ENCODE measurements at regions not wholly inside any gene's neighbourhood (a gene's known extent, or its start where the extent isn't known, plus 50 kb on each side); places are given as distances from the start of the nearest gene placed in this dataset.

DNA sequence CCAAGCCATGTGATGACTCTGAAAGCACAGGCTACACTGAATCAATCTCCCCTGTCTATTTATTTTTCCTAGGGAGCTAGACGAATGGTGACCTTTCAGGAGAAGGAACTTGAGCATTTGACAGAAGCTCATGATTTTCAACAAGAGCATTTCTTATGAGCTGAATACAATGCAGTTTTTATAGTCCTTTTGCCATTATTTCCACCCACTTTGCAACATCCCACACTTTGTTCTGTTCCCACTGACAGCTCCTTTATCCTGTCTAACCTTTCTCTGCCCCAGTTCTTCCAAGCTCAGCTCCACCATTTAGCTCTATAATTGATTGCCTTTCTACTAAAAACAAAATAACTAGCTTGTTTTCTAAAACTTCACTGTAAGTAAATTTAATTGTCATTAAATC, 91.9 kb upstream of the PRSS1 start:
- ATAC-seq (ENCODE audit: poor library complexity) (no peak), DNase-seq (no peak)
- H3K4me1 Mint-ChIP-seq (ENCODE audit: low read depth), result no peaks in the 10 kb centered on the region
- no peak overlapping the region for H3K4me3 Mint-ChIP-seq
- TF ChIP-seq, protein P1, sequence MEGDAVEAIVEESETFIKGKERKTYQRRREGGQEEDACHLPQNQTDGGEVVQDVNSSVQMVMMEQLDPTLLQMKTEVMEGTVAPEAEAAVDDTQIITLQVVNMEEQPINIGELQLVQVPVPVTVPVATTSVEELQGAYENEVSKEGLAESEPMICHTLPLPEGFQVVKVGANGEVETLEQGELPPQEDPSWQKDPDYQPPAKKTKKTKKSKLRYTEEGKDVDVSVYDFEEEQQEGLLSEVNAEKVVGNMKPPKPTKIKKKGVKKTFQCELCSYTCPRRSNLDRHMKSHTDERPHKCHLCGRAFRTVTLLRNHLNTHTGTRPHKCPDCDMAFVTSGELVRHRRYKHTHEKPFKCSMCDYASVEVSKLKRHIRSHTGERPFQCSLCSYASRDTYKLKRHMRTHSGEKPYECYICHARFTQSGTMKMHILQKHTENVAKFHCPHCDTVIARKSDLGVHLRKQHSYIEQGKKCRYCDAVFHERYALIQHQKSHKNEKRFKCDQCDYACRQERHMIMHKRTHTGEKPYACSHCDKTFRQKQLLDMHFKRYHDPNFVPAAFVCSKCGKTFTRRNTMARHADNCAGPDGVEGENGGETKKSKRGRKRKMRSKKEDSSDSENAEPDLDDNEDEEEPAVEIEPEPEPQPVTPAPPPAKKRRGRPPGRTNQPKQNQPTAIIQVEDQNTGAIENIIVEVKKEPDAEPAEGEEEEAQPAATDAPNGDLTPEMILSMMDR (IDR thresholded peaks at IDR 0.05), result no peak
- H3K36me3 ChIP-seq (ENCODE audit: insufficient read depth, low read length), result no peaks in the 10 kb centered on the region
- H3K4me3 ChIP-seq (ENCODE audit: low read length), result no peak overlapping the region
- no peaks in the 10 kb centered on the region for H3K9me3 ChIP-seq (ENCODE audit: control insufficient read depth in 1 of 2, insufficient read depth in 1 of 2, low read length in 2 of 2)
- no peaks in the 10 kb centered on the region for H3K4me1 ChIP-seq (ENCODE audit: insufficient read depth, low read length)
- intact Hi-C loops (cut with DNase I, micrococcal nuclease), result no loop called here
- H3K27ac ChIP-seq (ENCODE audit: low read depth in 1 of 2, low read length in 2 of 2), result no peak overlapping the region
- CTCF ChIA-PET, result no interaction called here
- no peaks in the 10 kb centered on the region for H3K27me3 ChIP-seq (ENCODE audit: control insufficient read depth in 1 of 2, insufficient read depth in 2 of 2, low read length in 2 of 2)
- no peak overlapping the region for H3K27ac Mint-ChIP-seq
- no peaks in the 10 kb centered on the region for H3K27me3 Mint-ChIP-seq
- no peaks in the 10 kb centered on the region for H3K36me3 Mint-ChIP-seq (ENCODE audit: low read depth)
- H3K9me3 Mint-ChIP-seq, result no peaks in the 10 kb centered on the region
- POLR2A ChIA-PET, result interaction anchor here (1.1 to 1.3 kb wide), 2 partner anchors 136 to 154 kb away, joined by 3 to 4 read pairs; no protein-coding TSS in a partner anchor

DNA sequence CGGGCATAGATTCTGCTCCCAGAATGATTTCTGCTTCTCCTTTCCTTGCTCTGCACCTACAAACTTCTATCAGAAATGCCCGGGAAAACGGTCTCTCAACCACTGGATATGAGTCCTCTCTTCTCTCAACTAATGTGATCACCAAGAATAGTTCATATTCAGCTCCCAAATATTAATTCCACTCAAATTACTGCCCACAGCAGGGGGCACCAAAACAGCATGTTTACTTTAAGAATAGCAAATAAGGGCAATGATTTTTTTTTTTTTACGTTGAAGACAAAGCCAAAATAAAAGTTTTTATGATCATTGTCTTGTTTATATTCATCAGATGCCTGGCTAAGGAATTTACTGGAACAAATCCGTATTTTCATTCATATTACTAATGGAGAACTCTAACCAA, 94.9 kb upstream of the PRSS1 start:
- ATAC-seq (ENCODE audit: poor library complexity), result no peak
- no peaks in the 10 kb centered on the region for H3K27me3 ChIP-seq (ENCODE audit: control insufficient read depth in 1 of 2, insufficient read depth in 2 of 2, low read length in 2 of 2)
- TF ChIP-seq, protein P1 (IDR thresholded peaks at IDR 0.05), result no peak
- H3K4me1 ChIP-seq (ENCODE audit: insufficient read depth, low read length), result no peaks in the 10 kb centered on the region
- no peak overlapping the region for H3K4me3 ChIP-seq (ENCODE audit: low read length)
- ChIA-PET POLR2A (interaction anchor here (0.6 to 2.3 kb wide), 5 partner anchors 17 to 146 kb away, joined by 3 to 9 read pairs (median 4); no protein-coding TSS in a partner anchor), CTCF (no interaction called here)
- Mint-ChIP-seq H3K9me3 (no peaks in the 10 kb centered on the region), H3K27me3 (no peaks in the 10 kb centered on the region), H3K4me3 (no peak overlapping the region), H3K4me1 (ENCODE audit: low read depth) (no peaks in the 10 kb centered on the region), H3K36me3 (ENCODE audit: low read depth) (no peaks in the 10 kb centered on the region), H3K27ac (no peak overlapping the region)
- intact Hi-C loops (cut with DNase I, micrococcal nuclease), result no loop called here
- no peaks in the 10 kb centered on the region for H3K9me3 ChIP-seq (ENCODE audit: control insufficient read depth in 1 of 2, insufficient read depth in 1 of 2, low read length in 2 of 2)
- peak in 2 of 14 experiments; percentile 14 to 29 for DNase-seq
- H3K27ac ChIP-seq (ENCODE audit: low read depth in 1 of 2, low read length in 2 of 2), result no peak overlapping the region
- no peaks in the 10 kb centered on the region for H3K36me3 ChIP-seq (ENCODE audit: insufficient read depth, low read length)

DNA sequence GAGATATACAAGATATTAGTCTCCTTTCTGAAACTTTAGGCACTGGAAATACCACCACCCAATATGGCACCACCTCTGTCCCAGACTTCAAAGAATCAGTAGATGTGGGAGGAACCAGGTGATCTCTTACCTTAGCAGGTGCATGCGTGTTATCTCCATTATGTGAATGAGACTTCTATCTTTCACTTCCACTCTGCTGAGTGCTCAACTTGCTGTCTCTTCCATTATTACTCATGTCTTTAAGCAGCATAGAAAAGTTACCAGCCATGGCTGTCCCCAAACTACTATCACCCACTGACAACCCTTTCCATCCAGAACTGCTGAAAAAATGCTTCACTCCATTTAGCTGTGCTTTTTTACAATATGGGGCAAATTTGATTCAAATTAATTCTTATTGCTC, 101.5 kb upstream of the PRSS1 start:
- no peaks in the 10 kb centered on the region for H3K36me3 ChIP-seq (ENCODE audit: insufficient read depth, low read length)
- H3K9me3 ChIP-seq (ENCODE audit: control insufficient read depth in 1 of 2, insufficient read depth in 1 of 2, low read length in 2 of 2), result no peaks in the 10 kb centered on the region
- intact Hi-C loops (cut with DNase I, micrococcal nuclease), result no loop called here
- H3K4me1 Mint-ChIP-seq (ENCODE audit: low read depth), result peaks cover 19% of the 10 kb centered on the region
- ChIA-PET CTCF (no interaction called here), POLR2A (no interaction called here)
- H3K9me3 Mint-ChIP-seq, result no peaks in the 10 kb centered on the region
- no peaks in the 10 kb centered on the region for H3K36me3 Mint-ChIP-seq (ENCODE audit: low read depth)
- peaks cover 28% of the 10 kb centered on the region for H3K27me3 Mint-ChIP-seq
- H3K27ac Mint-ChIP-seq, result no peak overlapping the region
- no peak overlapping the region for H3K4me3 ChIP-seq (ENCODE audit: low read length)
- no peak overlapping the region for H3K4me3 Mint-ChIP-seq
- no peak overlapping the region for H3K27ac ChIP-seq (ENCODE audit: low read depth in 1 of 2, low read length in 2 of 2)
- TF ChIP-seq, protein P1 (IDR thresholded peaks at IDR 0.05), result no peak
- no peaks in the 10 kb centered on the region for H3K4me1 ChIP-seq (ENCODE audit: insufficient read depth, low read length)
- ATAC-seq (ENCODE audit: poor library complexity), result no peak
- H3K27me3 ChIP-seq (ENCODE audit: control insufficient read depth in 1 of 2, insufficient read depth in 2 of 2, low read length in 2 of 2), result no peaks in the 10 kb centered on the region
- no peak for DNase-seq
